RWPE1 (cell line): ENCODE measurements at regions not wholly inside any gene's neighbourhood (a gene's known extent, or its start where the extent isn't known, plus 50 kb on each side); places are given as distances from the start of the nearest gene placed in this dataset.

Experiments
- CTCF ChIA-PET: fragments of 350-600 bp; sonication (Branson Sonifier 250); formaldehyde crosslinking; extraction: SDS; loops from one replicate; lab custom pipeline; 2021; lab: Yijun Ruan, JAX
- POLR2A ChIA-PET: fragments of 400-600 bp; formaldehyde crosslinking; extraction: SDS; loops from one replicate; lab custom pipeline; 2020; ENCODE audit warnings: antibody characterized with exemption; ENCODE audit not compliant: low non-redundant PET; lab: Yijun Ruan, JAX
- DNase-seq: peaks from one replicate; pipeline ENCODE4 v3.0.0; 2012; ENCODE audit warnings: low spot score
- H3K27ac ChIP-seq: fragments of 450-650 bp; 2 replicates; pipeline ENCODE4 v1.5.1; 2017
- TF ChIP-seq, protein P1 (sequence below): fragments of 450-650 bp; conservative IDR thresholded peaks from 2 replicates; pipeline ENCODE4 v1.5.1; 2017; ENCODE audit warnings: low read depth, mild to moderate bottlenecking

DNA sequence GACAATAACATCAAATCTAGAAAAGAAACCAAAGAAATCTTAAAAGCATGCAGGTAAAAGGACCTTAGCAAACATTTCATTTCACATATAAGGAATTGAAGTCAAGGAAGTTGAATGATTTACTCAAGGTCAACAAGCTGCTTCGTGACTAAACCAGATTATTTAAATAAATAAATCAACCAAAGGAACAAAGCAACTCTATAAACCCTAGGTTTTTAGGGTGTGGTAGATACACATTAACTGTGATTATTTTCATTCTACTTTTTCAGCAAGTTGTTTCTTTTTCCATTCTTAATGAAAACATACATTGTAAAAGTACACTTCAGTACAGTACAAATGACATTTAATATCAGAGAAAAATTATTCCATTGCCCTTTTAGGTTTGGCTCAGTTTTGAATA lies 382.0 kb upstream of the STEAP1 start:
- ChIA-PET CTCF (no interaction called here), POLR2A (no interaction called here)
- TF ChIP-seq, protein P1, sequence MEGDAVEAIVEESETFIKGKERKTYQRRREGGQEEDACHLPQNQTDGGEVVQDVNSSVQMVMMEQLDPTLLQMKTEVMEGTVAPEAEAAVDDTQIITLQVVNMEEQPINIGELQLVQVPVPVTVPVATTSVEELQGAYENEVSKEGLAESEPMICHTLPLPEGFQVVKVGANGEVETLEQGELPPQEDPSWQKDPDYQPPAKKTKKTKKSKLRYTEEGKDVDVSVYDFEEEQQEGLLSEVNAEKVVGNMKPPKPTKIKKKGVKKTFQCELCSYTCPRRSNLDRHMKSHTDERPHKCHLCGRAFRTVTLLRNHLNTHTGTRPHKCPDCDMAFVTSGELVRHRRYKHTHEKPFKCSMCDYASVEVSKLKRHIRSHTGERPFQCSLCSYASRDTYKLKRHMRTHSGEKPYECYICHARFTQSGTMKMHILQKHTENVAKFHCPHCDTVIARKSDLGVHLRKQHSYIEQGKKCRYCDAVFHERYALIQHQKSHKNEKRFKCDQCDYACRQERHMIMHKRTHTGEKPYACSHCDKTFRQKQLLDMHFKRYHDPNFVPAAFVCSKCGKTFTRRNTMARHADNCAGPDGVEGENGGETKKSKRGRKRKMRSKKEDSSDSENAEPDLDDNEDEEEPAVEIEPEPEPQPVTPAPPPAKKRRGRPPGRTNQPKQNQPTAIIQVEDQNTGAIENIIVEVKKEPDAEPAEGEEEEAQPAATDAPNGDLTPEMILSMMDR = no peak
- no peak overlapping the region for H3K27ac ChIP-seq
- no peak for DNase-seq

DNA sequence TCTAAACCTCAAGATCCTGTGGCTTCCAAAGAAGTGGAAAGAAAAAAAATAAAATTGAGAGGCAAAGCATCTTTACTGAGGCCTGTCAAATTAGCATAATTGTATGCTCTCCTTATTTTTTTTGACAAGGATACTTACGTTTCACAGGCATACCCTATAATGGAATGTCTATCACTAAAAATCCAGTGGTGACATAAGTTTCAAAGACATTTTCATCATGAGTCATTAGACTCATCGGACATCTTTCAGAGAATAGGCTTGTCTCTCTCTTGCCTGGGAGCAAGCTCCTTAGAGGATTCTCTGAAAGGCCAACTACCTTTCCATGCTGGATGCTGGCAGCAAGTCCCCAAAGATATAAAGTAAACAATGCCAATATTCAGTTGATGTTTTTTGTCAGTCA lies 380.7 kb upstream of the STEAP1 start:
- TF ChIP-seq, protein P1 = no peak
- ChIA-PET CTCF (no interaction called here), POLR2A (no interaction called here)
- no peak overlapping the region for H3K27ac ChIP-seq
- DNase-seq = no peak

DNA sequence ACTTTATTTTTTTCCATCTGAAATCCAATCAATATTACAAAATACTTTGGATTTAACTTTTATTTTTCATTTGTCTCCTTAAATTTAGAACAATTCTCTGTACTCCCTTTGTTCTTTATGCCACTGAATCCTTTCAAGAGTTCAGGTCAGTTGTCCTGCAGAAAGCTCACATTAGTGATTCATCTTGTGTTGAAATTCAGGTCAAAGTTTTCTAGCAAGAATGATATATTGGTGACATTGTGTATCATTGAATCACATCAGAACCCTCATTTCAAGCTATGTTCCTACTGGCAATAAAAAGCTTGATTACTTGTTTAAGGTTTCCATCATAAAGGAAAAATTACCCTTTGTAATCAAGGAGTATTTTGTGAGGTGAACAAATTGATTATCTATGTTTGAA lies 378.8 kb upstream of the STEAP1 start:
- TF ChIP-seq, protein P1 = no peak
- H3K27ac ChIP-seq = no peak overlapping the region
- POLR2A ChIA-PET = no interaction called here
- CTCF ChIA-PET = no interaction called here
- DNase-seq = no peak

DNA sequence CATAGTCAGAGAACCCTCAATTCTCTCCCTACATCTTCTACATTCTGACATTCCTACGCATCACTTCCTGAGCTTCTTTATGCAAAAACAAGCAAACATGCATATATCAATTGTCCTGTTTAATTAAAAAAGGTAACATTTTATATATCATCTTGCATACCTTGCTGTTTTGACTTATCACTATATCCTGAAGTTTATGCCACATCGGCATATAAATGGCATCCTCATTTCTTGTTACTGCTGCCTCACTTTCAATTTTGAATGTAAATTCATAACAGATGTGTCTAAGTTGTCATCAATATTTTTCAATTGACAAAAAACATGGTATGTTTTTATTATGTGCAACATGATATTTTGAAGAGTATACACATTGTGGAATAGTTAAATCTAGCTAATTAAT lies 377.3 kb upstream of the STEAP1 start:
- CTCF ChIA-PET = no interaction called here
- no peak overlapping the region for H3K27ac ChIP-seq
- POLR2A ChIA-PET = no interaction called here
- TF ChIP-seq, protein P1 = no peak
- DNase-seq = no peak

DNA sequence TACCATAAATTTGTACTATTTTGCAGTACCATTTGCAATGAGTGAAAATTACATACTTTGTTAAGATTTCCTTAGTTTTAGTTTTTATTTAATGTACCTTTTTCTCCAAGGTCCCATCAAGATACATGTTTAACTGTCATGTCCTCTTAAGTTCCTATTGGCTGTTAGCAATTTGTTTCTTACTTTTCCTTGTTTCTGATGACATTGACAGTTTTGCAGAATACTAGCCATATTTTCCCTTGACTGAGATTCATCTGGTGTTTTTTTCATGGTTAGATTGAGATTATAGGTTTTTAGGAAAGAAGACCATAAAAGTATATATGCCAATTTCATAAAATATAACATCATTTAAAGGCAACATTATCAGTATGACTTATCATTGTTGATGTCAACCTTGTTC lies 376.8 kb upstream of the STEAP1 start:
- TF ChIP-seq, protein P1 = no peak
- DNase-seq = no peak
- H3K27ac ChIP-seq = no peak overlapping the region
- ChIA-PET POLR2A (no interaction called here), CTCF (no interaction called here)

DNA sequence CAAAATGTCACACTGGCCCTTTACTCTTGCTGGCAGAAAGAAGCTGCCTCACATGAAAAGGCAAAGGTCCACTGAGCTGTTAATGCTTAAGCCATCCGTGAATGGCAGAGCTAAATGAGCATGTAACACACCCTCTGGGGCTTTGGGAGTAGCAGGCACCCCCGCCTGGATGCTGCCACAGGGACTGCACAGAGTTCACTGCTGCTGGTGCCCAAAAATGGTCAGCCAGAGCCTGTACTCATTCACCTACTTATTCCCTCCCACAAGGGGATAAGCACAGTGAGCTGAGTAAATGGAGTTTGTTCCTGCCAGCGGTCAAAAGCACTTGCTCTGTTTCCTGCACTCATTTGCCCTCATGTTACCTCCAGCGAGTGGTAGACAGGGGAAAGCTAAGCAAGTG lies 374.0 kb upstream of the STEAP1 start:
- no peak for DNase-seq
- CTCF ChIA-PET = interaction anchor here (0.6 kb wide), 1 partner anchor 125 kb away, joined by 3 read pairs; no protein-coding TSS in a partner anchor
- no peak overlapping the region for H3K27ac ChIP-seq
- TF ChIP-seq, protein P1 = no peak
- POLR2A ChIA-PET = no interaction called here

DNA sequence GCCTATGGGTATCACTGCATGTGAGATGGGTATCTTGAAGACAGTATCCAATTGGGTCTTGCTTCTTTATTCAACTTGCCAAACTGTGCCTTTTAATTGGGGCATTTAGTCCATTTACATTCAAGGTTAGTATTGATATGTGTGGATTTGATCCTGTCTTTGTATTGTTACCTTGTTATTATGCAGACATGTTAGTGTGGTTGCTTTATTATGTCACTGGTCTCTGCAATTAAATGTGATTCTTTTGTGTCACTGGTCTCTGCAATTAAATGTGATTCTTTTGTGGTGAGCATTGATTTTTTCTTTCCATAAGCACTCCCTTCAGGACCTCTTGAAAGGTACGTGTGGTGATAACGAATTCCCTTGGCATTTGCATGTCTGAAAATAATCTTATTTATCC lies 357.8 kb upstream of the STEAP1 start:
- DNase-seq = no peak
- no peak overlapping the region for H3K27ac ChIP-seq
- TF ChIP-seq, protein P1 = no peak
- ChIA-PET POLR2A (no interaction called here), CTCF (no interaction called here)
